ENCODE measurements at regions not wholly inside any gene's neighbourhood (a gene's known extent, or its start where the extent isn't known, plus 50 kb on each side); places are given as distances from the start of the nearest gene placed in this dataset.

DNA sequence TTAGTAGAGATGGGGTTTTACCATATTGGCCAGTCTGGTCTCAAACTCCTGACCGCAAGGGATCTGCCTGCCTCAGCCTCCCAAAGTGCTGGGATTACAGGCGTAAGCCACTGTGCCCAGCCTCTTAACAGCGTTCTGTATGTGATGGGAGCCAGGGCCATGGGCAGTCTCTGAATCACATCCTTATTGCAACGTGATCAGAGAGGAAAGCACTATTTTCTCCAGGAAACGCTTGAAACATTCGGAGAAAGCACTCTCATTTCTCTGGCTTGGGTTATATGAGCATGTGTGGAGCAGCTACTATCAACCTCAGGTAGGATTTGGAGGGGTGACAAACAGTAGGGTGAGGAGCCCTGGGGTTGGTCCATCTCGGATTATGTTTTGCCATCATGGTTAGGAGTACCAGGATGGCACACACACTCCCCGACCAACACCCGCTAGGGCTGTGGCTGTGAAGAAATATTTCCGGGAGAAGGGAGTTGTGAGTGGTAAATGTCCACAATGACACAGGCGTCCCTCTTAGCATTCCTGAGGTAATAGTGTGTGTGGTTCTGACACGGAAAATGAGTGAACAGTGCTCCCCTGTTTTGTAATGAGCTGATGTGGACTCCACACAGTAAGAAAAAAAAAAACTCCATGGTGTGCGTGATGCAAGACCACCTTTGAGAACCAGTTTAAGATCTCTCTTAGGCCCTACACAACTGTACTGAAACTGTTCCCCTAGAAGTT is 406.2 kb upstream of the ZNF608 start:
- in situ Hi-C loops (cut with MboI; ENCODE audit: low sequenced_read_pairs) = no loop called here

DNA sequence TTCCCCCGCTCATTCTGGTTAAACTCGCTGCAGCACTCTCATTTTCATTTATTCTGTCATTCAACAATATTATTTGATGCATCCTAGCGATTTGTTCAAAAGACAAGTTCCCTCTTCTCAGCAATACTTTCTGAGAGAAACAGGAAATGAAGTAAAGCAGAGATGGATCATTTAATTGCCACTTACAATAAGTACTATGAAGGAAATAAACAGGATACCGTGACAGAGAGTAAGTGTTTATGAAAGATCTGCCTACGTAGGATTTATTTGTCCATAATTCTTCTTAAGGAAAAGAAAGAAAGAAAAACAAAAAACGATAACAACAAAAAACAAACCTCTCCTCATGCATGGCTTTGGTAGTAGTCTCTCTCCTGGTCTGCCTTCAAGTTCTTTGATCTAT is 406.8 kb upstream of the ZNF608 start:
- in situ Hi-C loops (cut with MboI; ENCODE audit: low sequenced_read_pairs) = no loop called here

DNA sequence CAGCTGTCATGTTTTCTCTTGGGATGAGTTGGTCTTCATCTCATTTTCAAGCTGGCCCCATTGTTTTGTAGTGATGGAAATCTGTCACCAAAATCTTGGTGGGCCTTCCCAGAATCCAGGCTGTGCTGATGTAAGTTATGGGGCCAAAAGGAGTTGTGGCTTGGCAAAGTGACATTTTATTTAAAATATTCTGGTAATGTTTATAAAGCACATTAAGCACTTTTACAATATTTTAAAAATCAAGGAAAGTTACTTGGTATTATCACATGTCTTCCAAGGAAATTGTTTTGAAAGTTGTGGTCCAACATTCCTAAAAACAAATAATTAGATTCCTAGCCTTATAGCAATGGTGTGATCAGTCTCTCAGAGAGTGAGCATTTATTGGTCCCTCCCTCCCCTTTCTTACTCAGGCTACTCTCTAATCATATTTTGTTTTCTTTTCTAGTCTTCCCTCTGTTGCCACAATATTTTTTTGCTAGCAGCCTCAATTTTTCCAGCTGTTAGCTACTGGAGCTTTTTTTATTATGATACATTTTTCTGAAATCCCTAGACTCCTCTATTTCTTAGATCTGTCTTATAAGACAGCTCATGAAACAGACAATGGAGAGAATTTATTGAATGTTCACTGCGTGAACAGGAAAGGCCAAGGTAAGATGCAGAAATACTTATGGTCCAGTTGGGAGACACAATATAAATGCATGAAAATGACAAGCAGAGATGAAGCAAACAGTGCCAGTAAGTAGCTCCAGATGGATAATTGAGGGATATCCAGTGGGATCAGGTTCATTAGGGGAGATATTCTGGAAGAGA is 408.1 kb upstream of the ZNF608 start:
- in situ Hi-C loops (cut with MboI; ENCODE audit: low sequenced_read_pairs) = no loop called here

DNA sequence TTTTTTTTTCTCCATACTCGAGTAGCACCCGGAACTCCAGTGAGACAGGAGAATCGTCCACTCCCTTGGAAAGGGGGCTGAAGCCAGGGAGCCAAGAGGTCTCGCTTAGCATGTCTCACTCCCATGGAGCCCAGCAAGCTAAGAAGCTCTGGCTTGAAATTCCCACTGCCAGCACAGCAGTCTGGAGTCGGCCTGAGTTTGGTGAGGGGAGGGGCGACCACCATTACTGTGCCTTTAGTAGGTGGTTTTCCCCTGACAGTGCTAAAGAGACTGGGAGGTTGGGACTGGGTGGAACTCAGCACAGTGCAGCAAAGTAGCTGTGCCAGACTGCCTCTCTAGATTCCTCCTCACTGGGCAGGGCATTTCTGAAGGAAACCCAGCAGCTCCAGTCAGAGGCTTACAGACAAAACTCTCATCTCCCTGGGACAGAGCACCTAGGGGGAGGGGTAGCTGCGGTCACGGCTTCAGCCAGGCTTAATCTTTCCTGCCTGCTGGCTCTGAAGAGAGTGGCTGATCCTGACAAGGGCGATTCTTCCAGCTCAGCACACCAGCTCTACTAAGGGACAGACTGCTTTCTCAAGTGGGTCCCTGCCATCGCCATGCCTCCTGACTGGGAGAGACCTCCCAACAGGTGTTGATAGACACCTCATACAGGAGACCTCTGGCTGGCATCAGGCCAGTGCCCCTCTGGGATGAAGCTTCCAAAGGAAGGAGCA is 414.5 kb upstream of the ZNF608 start:
- in situ Hi-C loops (cut with MboI; ENCODE audit: low sequenced_read_pairs) = no loop called here

DNA sequence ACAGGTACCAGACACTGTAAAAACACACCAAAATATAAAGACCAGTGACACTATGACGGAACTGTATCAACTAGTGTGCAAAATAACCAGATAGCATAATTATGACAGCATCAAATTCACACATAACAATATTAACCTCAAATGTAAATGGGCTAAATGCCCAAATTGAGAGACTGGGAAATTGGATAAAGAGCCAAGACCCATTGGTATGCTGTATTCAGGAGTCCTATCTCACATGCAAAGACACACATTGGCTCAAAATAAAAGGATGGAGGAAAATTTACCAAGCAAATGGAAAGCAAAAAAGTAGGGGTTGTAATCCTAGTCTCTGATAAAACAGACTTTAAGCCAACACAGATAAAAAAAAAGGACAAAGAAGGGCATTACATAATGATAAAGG is 416.3 kb upstream of the ZNF608 start:
- in situ Hi-C loops (cut with MboI; ENCODE audit: low sequenced_read_pairs) = no loop called here

DNA sequence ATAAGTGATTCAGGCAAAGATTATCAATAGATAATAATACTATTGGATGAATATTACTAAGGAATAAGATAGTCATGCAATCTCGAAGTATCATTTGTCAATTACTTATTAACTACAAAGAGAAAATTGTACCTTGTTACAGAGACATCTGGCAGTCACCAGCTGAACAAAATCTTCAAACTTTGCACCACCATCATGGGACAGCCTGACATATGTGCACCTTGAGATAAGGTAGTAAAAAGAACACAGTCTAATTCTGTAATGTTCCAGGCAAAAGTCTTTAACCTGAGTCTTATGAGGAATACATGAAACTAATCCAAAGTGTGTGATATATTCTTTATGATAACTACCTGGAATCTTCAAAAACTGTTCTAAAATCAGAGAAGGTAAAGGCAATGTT is 423.0 kb upstream of the ZNF608 start:
- in situ Hi-C loops (cut with MboI; ENCODE audit: low sequenced_read_pairs) = no loop called here

DNA sequence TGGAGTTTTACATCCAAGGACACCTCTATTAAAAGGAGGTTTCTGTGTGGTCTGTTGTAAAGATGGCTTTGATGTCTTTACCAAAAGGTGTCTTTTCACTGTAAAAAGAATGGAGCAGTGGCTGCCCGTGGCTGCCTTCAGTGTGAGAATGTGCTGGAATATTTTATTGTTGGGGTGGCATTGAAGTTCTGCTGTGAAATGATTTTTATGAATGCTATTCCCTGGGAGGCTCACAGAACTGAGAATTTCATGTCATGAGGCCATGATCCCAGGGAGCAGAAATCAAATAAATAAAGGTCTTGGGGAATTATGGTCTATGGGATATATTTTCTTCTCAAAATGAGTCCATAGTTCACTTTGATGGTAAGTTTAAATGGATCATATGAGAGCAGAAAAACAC is 425.2 kb upstream of the ZNF608 start:
- in situ Hi-C loops (cut with MboI; ENCODE audit: low sequenced_read_pairs) = no loop called here

DNA sequence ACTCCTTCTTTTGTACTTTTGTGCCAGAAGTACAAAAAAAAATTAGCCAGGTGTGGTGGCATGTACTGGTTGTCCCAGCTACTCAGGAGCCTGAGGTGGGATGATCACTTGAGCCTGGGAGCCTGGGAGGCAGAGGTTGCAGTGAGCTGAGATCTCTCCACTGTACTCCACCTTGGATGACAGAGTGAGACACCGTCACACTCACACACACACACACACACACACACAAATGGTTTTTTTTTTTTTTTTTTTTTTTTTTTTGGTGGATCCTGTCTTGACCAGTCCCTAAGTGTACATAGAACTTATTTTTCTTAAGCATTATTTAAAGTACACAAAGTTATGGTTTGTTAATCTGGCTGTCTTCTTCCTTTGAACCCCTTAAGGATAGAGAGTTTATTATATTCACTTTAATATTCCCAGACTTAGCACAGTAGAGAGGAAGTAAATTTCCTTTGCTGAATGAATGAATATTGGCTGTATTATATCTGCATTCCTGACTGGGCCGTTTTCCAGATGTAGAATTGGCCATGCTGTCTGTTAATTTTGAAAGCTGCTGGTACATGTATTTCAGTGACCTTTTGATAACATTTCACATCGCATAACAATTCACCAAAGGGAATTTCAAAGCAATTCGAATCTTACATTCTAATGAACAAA is 429.0 kb upstream of the ZNF608 start:
- in situ Hi-C loops (cut with MboI; ENCODE audit: low sequenced_read_pairs) = no loop called here

DNA sequence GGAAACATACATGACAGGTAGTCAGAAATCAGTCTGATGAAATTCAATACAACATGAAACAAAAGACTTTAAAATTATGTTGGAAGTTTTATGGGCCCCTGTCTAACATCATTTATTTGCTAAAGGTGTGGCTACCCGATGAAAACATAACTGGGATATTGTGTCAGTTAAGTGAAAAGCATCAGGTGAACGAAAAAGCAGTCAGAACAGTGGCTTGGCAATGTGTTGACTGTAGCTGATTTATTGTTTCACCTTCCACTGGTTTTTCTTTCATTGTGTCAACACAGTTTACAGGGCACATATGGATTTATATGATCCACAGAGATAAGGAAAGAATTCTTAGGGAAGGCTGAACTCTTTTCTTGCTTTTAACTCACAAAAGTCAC is 429.6 kb upstream of the ZNF608 start:
- in situ Hi-C loops (cut with MboI; ENCODE audit: low sequenced_read_pairs) = no loop called here

DNA sequence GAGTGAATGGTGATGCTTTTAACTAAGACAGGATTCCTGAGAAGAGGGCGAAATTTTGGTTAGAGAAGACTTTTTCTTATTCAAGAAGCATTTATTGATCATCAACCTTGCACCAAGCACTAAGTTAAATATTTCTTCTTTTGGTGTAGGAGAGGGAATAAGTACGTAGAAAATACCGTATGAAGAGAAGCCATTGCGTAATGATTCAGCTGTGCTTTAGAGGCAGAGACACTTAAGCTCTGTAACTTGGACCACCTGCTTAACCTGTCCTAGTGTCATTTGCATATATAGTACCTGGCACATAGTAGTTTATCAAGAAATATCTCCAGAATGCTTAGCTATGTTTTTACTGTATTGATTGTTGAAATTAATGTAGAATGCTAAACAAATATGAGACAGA is 430.9 kb upstream of the ZNF608 start:
- in situ Hi-C loops (cut with MboI; ENCODE audit: low sequenced_read_pairs) = no loop called here

DNA sequence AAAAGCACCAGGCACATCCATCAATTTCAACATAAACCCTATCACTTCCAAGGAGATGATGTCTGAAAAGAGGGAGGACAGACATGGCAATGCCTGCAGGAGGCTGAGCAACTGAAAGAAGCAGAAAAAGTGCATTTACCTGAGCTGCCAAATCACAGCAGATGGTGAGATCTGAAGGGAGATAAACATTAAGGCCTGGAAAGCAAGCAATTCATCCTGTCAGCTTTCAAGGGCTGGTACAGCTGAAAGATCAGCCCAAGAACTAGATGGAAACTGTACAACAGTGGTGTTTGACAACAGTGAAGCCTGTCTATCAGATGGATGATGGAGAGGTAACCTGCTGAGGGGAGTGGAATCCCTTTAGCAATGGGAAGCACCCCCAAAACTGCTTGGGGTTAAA is 433.2 kb upstream of the ZNF608 start:
- in situ Hi-C loops (cut with MboI; ENCODE audit: low sequenced_read_pairs) = no loop called here

DNA sequence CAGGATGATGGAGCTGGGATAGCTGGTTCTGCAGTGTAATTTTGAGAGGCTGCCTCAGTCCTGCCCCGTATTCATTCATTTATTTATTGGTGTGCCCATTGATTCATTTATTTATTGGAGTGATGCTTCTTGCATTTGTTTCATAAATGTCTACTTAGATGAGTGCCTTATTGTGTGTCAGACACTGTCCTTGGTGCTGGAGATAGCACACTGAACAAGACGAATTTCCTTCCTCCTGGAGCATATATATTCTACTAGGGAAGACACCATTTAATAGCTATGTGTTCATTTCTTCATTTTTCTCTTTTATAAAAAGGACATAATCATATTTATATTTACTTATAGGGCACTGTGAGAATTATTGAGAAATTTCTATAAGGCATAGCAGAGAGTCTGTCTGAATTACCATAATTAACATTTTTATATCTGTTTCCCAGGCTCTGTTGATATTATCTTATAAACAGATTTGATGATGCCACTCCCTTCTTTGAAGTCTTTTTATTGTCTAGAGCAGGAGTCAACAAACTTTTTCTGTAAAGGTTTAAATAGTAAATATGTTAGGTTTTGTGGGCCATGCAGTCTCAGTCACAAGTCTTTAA is 433.9 kb upstream of the ZNF608 start:
- in situ Hi-C loops (cut with MboI; ENCODE audit: low sequenced_read_pairs) = no loop called here

DNA sequence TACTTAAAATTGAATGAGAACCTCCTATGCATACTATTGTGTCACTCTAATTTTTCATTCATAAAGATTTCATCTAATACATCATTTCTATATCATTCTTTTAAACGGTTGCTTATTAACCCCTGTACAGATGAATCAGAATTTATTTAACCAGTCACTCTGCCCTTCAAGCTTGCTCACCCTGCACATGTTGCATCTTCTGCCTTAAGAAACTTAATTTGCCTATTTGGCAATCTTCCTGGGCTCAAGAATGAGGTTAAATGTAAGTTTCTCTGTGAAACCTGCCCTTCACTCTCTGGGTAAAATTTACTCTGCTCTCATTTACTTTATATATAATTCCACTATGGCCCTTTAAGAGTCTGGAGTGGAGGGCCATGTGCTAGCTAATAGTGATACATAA is 434.7 kb upstream of the ZNF608 start:
- in situ Hi-C loops (cut with MboI; ENCODE audit: low sequenced_read_pairs) = no loop called here

DNA sequence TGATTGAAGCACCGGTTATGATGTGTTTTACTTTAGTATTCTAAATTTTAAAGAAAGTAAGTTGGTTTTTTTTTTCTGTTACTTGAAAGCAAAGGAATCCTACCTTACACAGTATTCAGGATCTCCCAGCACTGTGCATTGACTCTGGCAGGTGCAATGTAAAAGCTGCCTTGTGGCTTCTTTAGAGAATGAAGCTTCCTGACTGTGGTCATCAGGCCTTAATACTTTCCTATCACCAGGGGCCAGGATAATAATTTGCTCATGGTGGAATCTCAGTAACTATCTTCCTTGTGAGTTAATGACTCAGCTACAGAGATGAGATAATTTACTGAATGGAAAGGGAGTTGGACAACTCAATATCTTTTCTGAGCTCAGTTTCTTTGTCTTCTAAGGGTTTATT is 435.5 kb upstream of the ZNF608 start:
- in situ Hi-C loops (cut with MboI; ENCODE audit: low sequenced_read_pairs) = no loop called here

DNA sequence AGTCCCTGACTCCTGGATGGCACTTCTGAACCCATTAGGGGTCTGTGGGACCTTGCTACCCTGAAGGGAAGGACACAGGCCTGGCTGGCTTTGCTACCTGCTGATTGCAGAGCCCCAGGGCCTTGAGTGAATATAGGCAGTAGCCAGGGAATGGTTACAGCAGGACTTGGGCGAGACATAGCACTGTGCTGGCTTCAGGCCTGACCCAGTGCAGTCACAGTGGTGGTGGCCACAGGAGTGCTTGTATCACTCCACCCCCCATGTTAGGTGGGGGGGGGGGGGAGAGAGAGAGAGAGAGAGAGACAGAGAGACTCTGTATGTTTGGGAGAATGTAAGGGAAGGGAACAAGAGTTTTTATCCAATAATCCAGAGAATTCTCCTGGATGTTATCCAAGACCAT is 439.3 kb upstream of the ZNF608 start:
- in situ Hi-C loops (cut with MboI; ENCODE audit: low sequenced_read_pairs) = no loop called here

DNA sequence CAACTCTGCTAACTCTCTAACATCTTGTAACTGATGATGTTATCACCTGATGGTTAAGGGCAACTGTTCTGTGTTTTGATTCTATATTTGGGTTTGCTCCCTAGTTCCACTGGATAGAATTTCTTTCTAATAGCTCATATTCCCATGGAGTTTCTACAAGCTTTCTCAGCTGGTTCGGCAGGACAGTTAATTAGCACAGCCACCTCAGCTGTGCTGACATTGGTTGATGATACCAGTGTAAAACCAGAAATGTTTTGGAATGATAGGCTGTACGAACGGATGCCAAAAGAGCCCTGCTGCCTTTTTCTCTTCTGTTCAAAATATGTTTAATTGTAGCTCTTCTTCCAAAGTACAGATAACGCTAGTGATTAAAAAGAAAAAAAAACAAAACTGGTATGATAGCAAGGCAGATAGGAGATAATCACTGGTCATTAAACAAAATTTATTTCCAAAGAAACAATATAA is 440.5 kb upstream of the ZNF608 start:
- in situ Hi-C loops (cut with MboI; ENCODE audit: low sequenced_read_pairs) = no loop called here

DNA sequence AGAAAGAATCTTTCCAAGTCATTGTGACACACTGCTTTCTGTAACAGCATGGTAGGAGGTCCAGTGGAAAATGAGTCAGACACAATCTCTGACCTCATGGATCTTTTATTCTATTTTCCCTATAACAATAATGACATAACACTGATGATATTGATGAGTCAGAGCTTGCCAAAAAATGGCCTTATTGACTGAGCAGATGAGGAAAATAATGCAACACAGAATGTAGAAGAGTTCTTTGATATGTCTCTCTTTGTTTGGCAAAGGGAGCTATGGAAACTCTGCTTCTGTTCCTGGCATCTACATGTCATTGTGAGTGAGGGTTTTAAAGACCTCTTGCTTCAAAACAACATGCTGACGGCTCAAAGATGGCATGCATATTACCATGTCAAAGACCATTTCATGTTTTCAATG is 443.1 kb upstream of the ZNF608 start:
- in situ Hi-C loops (cut with MboI; ENCODE audit: low sequenced_read_pairs) = no loop called here

DNA sequence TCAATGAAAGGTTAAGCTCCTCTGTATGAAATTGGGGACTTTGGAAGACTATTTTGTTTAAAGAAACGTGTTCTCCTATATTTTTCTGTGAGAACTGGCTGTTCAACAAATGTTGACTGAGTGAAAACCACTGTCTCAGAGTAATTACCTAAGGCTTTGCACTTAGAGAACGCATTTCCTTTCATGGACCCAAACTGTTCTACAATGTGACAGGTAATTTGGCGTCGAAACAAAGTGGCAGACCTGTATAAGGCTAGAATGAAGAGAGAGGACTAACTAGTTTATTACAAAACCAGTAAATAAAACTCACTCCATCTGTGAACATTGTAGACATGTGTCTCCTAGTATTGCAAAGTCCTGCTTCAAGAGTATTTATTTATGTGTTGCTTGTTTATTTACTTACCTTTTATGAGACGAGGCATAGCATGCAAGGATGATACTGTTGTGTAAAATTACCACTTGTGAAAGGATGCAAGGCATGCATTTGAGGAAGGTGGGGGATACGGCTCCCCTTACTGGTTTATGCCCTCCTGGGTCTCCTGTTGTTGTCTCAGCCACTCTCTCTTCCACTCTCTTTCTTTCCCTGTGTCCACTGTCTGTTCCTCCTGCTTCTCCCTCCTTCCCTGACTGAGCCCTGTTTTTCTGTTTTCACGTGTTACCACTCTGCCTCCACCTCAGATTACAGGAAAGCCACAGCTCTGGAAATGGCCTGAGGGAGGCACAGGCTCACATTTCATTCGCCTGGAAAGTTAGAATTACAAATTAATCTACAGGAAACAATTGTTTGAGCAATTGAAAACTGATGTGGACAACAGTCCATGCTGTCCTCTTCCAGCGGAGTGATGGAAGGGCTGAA is 444.0 kb upstream of the ZNF608 start:
- in situ Hi-C loops (cut with MboI; ENCODE audit: low sequenced_read_pairs) = no loop called here

DNA sequence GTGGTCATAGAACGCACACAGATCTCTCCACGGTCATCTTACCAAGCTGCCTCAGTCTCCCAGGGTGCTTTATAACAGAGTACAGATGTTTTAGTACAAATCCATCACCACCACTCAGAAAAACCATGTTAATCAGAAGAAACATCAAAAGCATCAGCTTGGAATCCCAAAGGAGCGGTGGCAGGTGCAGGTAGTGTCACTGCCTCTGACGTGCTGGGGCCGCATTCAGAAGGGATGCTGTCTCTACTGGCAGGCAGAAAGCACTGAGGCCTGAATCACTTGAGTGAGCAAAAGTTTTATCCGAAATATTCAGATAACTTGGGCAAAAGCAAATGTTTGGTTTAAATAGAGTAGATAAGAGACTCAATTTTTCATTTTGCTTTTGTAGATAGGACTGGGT is 448.4 kb upstream of the ZNF608 start:
- in situ Hi-C loops (cut with MboI; ENCODE audit: low sequenced_read_pairs) = no loop called here
